Naive thymus-derived CD4-positive, alpha-beta T cell (primary cell): ENCODE measurements at regions not wholly inside any gene's neighbourhood (a gene's known extent, or its start where the extent isn't known, plus 50 kb on each side); places are given as distances from the start of the nearest gene placed in this dataset.

Source experiments
- ATAC-seq: fragments of 150-1000 bp; cut with Tn5 transposase; 2 replicates; pipeline ENCODE4 v1.10.0; 2021; ENCODE audit warnings: mild to moderate bottlenecking, moderate library complexity
- CTCF ChIA-PET: fragments of 350-600 bp; sonication (Branson Sonifier 250); formaldehyde crosslinking; loops from one replicate; lab custom pipeline; 2021; ENCODE audit warnings: antibody characterized with exemption; lab: Charles Lee
- POLR2A ChIA-PET: fragments of 350-600 bp; sonication (Branson Sonifier 250); formaldehyde crosslinking; loops from one replicate; lab custom pipeline; 2021; ENCODE audit warnings: antibody characterized with exemption, inconsistent platforms; lab: Charles Lee
- DNase-seq, 9 donors: peaks; one replicate each; pipeline versions ENCODE4 v3.0.0 to v3.0.0-alpha.2; 2020 to 2022; ENCODE audit warnings: mixed read lengths in 1 of 9
- H3K27ac ChIP-seq: one replicate; pipeline ENCODE4 v1.7.0; 2013; ENCODE audit warnings: mild to moderate bottlenecking, low read depth, low read length, moderate library complexity
- H3K27me3 ChIP-seq, 2 donors: one replicate each; pipeline ENCODE4 v1.7.0; 2013; ENCODE audit warnings: low read length in 2 of 2, mild to moderate bottlenecking in 2 of 2, moderate library complexity in 2 of 2; ENCODE audit not compliant: control insufficient read depth in 2 of 2, insufficient read depth in 2 of 2
- H3K36me3 ChIP-seq, 3 experiments: 1 replicate in 2 of 3; 2 replicates in 1 of 3; pipeline ENCODE4 v1.7.0; 2013; ENCODE audit warnings: low read length in 3 of 3, mild to moderate bottlenecking in 3 of 3, moderate library complexity in 1 of 3; ENCODE audit not compliant: insufficient read depth in 3 of 3, control insufficient read depth in 2 of 3
- H3K4me1 ChIP-seq, 2 donors: one replicate each; pipeline ENCODE4 v1.7.0; 2013; ENCODE audit warnings: low read length in 2 of 2, mild to moderate bottlenecking in 2 of 2, moderate library complexity in 1 of 2; ENCODE audit not compliant: control insufficient read depth in 2 of 2, insufficient read depth in 2 of 2
- H3K4me3 ChIP-seq: 2 replicates; pipeline ENCODE4 v1.7.0; 2013; ENCODE audit warnings: mild to moderate bottlenecking, low read length
- H3K9me3 ChIP-seq, 3 experiments: 1 replicate in 2 of 3; 2 replicates in 1 of 3; pipeline ENCODE4 v1.7.0; 2013; ENCODE audit warnings: low read length in 3 of 3; ENCODE audit not compliant: control insufficient read depth in 2 of 3
- H3K27ac Mint-ChIP-seq, 9 donors: one replicate each; pipeline ENCODE4 v1.8.0; 2020 to 2022; ENCODE audit warnings: mixed read lengths in 9 of 9, mild to moderate bottlenecking in 8 of 9, moderate library complexity in 5 of 9, inconsistent platforms in 2 of 9
- H3K27me3 Mint-ChIP-seq, 5 donors: one replicate each; pipeline ENCODE4 v1.8.0; 2021 to 2022; ENCODE audit warnings: mixed read lengths in 5 of 5, mild to moderate bottlenecking in 1 of 5
- H3K36me3 Mint-ChIP-seq, 5 donors: one replicate each; pipeline ENCODE4 v1.8.0; 2020 to 2022; ENCODE audit warnings: mixed read lengths in 5 of 5, mild to moderate bottlenecking in 3 of 5, inconsistent platforms in 1 of 5
- H3K4me1 Mint-ChIP-seq, 7 donors: one replicate each; pipeline ENCODE4 v1.8.0; 2020 to 2022; ENCODE audit warnings: mixed read lengths in 7 of 7, mild to moderate bottlenecking in 3 of 7, inconsistent platforms in 1 of 7
- H3K4me3 Mint-ChIP-seq, 10 donors: one replicate each; pipeline ENCODE4 v1.8.0; 2020 to 2022; ENCODE audit warnings: mild to moderate bottlenecking in 10 of 10, mixed read lengths in 10 of 10, moderate library complexity in 6 of 10, inconsistent platforms in 2 of 10
- H3K9me3 Mint-ChIP-seq, 11 donors: one replicate each; pipeline ENCODE4 v1.8.0; 2020 to 2022; ENCODE audit warnings: mixed read lengths in 11 of 11, mild to moderate bottlenecking in 4 of 11, inconsistent platforms in 1 of 11, moderate library complexity in 1 of 11
- intact Hi-C, 2 donors: fragments of 100-400 bp; cut with micrococcal nuclease; formaldehyde crosslinking; loops; one replicate each; pipeline ENCODE4 v1.15.1; 2023

GRCh38 chr7:22625251-22625650 is 101.7 kb upstream of the IL6 start:
- Mint-ChIP-seq H3K27me3 (peaks cover 0 to 59% (median 0%) of the 10 kb centered on the region in 5 donors), H3K4me1 (peaks cover 0 to 4% (median 0%) of the 10 kb centered on the region in 7 donors), H3K36me3 (no peaks in the 10 kb centered on the region), H3K27ac (no peak overlapping the region), H3K4me3 (no peak overlapping the region), H3K9me3 (peaks cover 0 to 4% (median 0%) of the 10 kb centered on the region in 11 donors)
- Histone ChIP-seq H3K9me3 (no peaks in the 10 kb centered on the region), H3K4me1 (no peaks in the 10 kb centered on the region), H3K27ac (no peak overlapping the region), H3K27me3 (no peaks in the 10 kb centered on the region), H3K36me3 (no peaks in the 10 kb centered on the region), H3K4me3 (no peak overlapping the region)
- DNase-seq: no peak
- ChIA-PET POLR2A (no interaction called here), CTCF (no interaction called here)
- ATAC-seq: no peak
- intact Hi-C loops: no loop called here

GRCh38 chr7:22624781-22625180 is 102.2 kb upstream of the IL6 start:
- CTCF ChIA-PET: no interaction called here
- Mint-ChIP-seq H3K36me3 (no peaks in the 10 kb centered on the region), H3K27me3 (peaks cover 0 to 58% (median 0%) of the 10 kb centered on the region in 5 donors), H3K4me3 (no peak overlapping the region), H3K4me1 (peaks cover 0 to 4% (median 0%) of the 10 kb centered on the region in 7 donors), H3K27ac (no peak overlapping the region), H3K9me3 (peaks cover 0 to 6% (median 0%) of the 10 kb centered on the region in 11 donors)
- no peaks in the 10 kb centered on the region for H3K27me3 ChIP-seq
- no peaks in the 10 kb centered on the region for H3K4me1 ChIP-seq
- H3K27ac ChIP-seq: no peak overlapping the region
- H3K36me3 ChIP-seq: no peaks in the 10 kb centered on the region
- no peaks in the 10 kb centered on the region for H3K9me3 ChIP-seq
- no peak for ATAC-seq
- POLR2A ChIA-PET: interaction anchor here (0.7 kb wide), 1 partner anchor 19 kb away, joined by 3 read pairs; no protein-coding TSS in a partner anchor
- no peak for DNase-seq
- H3K4me3 ChIP-seq: no peak overlapping the region
- intact Hi-C loops: no loop called here

- Histone ChIP-seq H3K9me3 (peaks cover 0 to 8% (median 0%) of the 10 kb centered on the region in 3 experiments), H3K4me1 (no peaks in the 10 kb centered on the region), H3K27ac (no peak overlapping the region), H3K4me3 (no peak overlapping the region), H3K36me3 (no peaks in the 10 kb centered on the region), H3K27me3 (no peaks in the 10 kb centered on the region)
- ATAC-seq: no peak
- Mint-ChIP-seq H3K4me1 (peaks cover 0 to 4% (median 0%) of the 10 kb centered on the region in 7 donors), H3K27me3 (peaks cover 0 to 51% (median 0%) of the 10 kb centered on the region in 5 donors), H3K36me3 (peaks cover 0 to 9% (median 0%) of the 10 kb centered on the region in 5 donors), H3K4me3 (no peak overlapping the region), H3K9me3 (peaks cover 0 to 21% (median 11%) of the 10 kb centered on the region in 11 donors), H3K27ac (no peak overlapping the region)
- POLR2A ChIA-PET: no interaction called here
- CTCF ChIA-PET: no interaction called here
- DNase-seq: no peak
- intact Hi-C loops: no loop called here
Measured at GRCh38 chr7:22622116-22622785, 104.7 kb upstream of the IL6 start.

- Mint-ChIP-seq H3K4me3 (no peak overlapping the region), H3K27me3 (peaks cover 6 to 39% (median 10%) of the 10 kb centered on the region in 5 donors), H3K27ac (no peak overlapping the region), H3K4me1 (peaks cover 0 to 4% (median 0%) of the 10 kb centered on the region in 7 donors), H3K9me3 (peaks cover 5 to 37% (median 17%) of the 10 kb centered on the region in 11 donors), H3K36me3 (peaks cover 0 to 21% (median 5%) of the 10 kb centered on the region in 5 donors)
- Histone ChIP-seq H3K9me3 (peaks cover 0 to 15% (median 0%) of the 10 kb centered on the region in 3 experiments), H3K4me1 (no peaks in the 10 kb centered on the region), H3K27me3 (no peaks in the 10 kb centered on the region), H3K36me3 (no peaks in the 10 kb centered on the region), H3K4me3 (no peak overlapping the region), H3K27ac (no peak overlapping the region)
- DNase-seq: no peak
- ChIA-PET CTCF (interaction anchor here (0.6 kb wide), 1 partner anchor 57 kb away, joined by 3 read pairs; no protein-coding TSS in a partner anchor), POLR2A (no interaction called here)
- intact Hi-C loops: no loop called here
- no peak for ATAC-seq
Measured at GRCh38 chr7:22618528-22618927, 108.5 kb upstream of the IL6 start.

GRCh38 chr7:22617166-22617565 is 109.8 kb upstream of the IL6 start:
- Mint-ChIP-seq H3K27ac (no peak overlapping the region), H3K4me3 (no peak overlapping the region), H3K9me3 (peaks cover 5 to 37% (median 17%) of the 10 kb centered on the region in 11 donors), H3K4me1 (no peaks in the 10 kb centered on the region), H3K27me3 (peaks cover 6 to 43% (median 14%) of the 10 kb centered on the region in 5 donors), H3K36me3 (peaks cover 0 to 21% (median 5%) of the 10 kb centered on the region in 5 donors)
- ATAC-seq (no peak), DNase-seq (no peak)
- no peak overlapping the region for H3K27ac ChIP-seq
- intact Hi-C loops: no loop called here
- H3K9me3 ChIP-seq: peaks cover 0 to 15% (median 0%) of the 10 kb centered on the region in 3 experiments
- ChIA-PET CTCF (no interaction called here), POLR2A (no interaction called here)
- no peak overlapping the region for H3K4me3 ChIP-seq
- no peaks in the 10 kb centered on the region for H3K4me1 ChIP-seq
- H3K27me3 ChIP-seq: no peaks in the 10 kb centered on the region
- no peaks in the 10 kb centered on the region for H3K36me3 ChIP-seq

GRCh38 chr7:22613496-22613895 is 113.5 kb upstream of the IL6 start:
- Histone ChIP-seq H3K4me1 (no peaks in the 10 kb centered on the region), H3K9me3 (peaks cover 0 to 15% (median 0%) of the 10 kb centered on the region in 3 experiments), H3K27ac (no peak overlapping the region), H3K36me3 (no peaks in the 10 kb centered on the region), H3K4me3 (no peak overlapping the region), H3K27me3 (no peaks in the 10 kb centered on the region)
- Mint-ChIP-seq H3K9me3 (peaks cover 5 to 29% (median 17%) of the 10 kb centered on the region in 11 donors), H3K27ac (no peak overlapping the region), H3K27me3 (peaks cover 12 to 40% (median 22%) of the 10 kb centered on the region in 5 donors), H3K4me3 (no peak overlapping the region), H3K4me1 (peaks cover 0 to 1% (median 0%) of the 10 kb centered on the region in 7 donors), H3K36me3 (peaks cover 0 to 21% (median 5%) of the 10 kb centered on the region in 5 donors)
- POLR2A ChIA-PET: no interaction called here
- ATAC-seq: no peak
- intact Hi-C loops: no loop called here
- CTCF ChIA-PET: no interaction called here
- no peak for DNase-seq
